Fibroblast of mammary gland (primary cell): ENCODE measurements at regions not wholly inside any gene's neighbourhood (a gene's known extent, or its start where the extent isn't known, plus 50 kb on each side); places are given as distances from the start of the nearest gene placed in this dataset.
A peak's percentile ranks its signal among the peaks of the same experiment; 100 is the strongest.

ENCODE experiments used
- DNase-seq: peaks from one replicate; pipeline ENCODE4 v3.0.0-alpha.2; 2010; ENCODE audit warnings: low read depth
- H3K4me3 ChIP-seq: 2 replicates; pipeline ENCODE4 v1.5.1; 2011; ENCODE audit warnings: low read depth, mild to moderate bottlenecking, low read length, moderate library complexity; ENCODE audit not compliant: control insufficient read depth
- CTCF ChIP-seq: conservative IDR thresholded peaks from 2 replicates; pipeline ENCODE4 v1.5.1; 2011; ENCODE audit warnings: low read depth, low read length, inconsistent platforms; ENCODE audit not compliant: control insufficient read depth, insufficient read depth

GRCh38 chr22:48091656-48092223 is 1329.3 kb downstream of the TBC1D22A start:
- TF ChIP-seq CTCF: no peak
- no peak for DNase-seq
- no peak overlapping the region for H3K4me3 ChIP-seq

- no peak for TF ChIP-seq CTCF
- no peak for DNase-seq
- H3K4me3 ChIP-seq: no peak overlapping the region
These were observed 1328.7 kb downstream of the TBC1D22A start for GRCh38 chr22:48091060-48091650.

- TF ChIP-seq CTCF: no peak
- DNase-seq: no peak
- H3K4me3 ChIP-seq: no peak overlapping the region
These were observed 1327.9 kb downstream of the TBC1D22A start for GRCh38 chr22:48090332-48090672.

GRCh38 chr22:48089601-48090331 is 1327.3 kb downstream of the TBC1D22A start:
- H3K4me3 ChIP-seq: no peak overlapping the region
- peak; percentile 1 for DNase-seq
- no peak for TF ChIP-seq CTCF

GRCh38 chr22:48088926-48089536 is 1326.6 kb downstream of the TBC1D22A start:
- no peak for DNase-seq
- no peak for TF ChIP-seq CTCF
- no peak overlapping the region for H3K4me3 ChIP-seq

- no peak for TF ChIP-seq CTCF
- H3K4me3 ChIP-seq: no peak overlapping the region
These were observed 1325.8 kb downstream of the TBC1D22A start for GRCh38 chr22:48088251-48088650.

More at GRCh38 chr22:48088251-48088650, 1325.8 kb downstream of the TBC1D22A start:
- no peak for DNase-seq
